ENCODE measurements at regions not wholly inside any gene's neighbourhood (a gene's known extent, or its start where the extent isn't known, plus 50 kb on each side); places are given as distances from the start of the nearest gene placed in this dataset.

DNA sequence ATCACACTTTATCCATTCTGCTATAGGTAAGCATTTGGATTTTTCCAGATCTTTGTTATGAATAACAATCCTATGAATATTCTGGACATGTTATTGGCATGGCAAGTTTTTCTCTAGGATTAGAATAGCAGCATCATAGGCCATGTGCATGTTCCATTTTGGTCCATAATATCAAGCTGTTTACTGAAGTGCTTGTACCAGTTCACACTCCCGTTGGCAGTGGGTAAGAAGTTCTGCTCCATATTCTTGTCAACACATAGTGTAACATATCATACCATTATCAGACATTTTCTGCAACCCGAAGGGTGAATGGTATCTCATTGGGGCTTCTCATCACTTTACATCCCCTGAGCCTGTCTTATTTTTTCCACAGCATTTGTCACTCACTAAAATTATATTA is 661.9 kb upstream of the SALL1 start:
- TF ChIP-seq TAF1 (IDR thresholded peaks at IDR 0.05; ENCODE audit: low read depth) = no peak
- no peak for TF ChIP-seq REST (IDR thresholded peaks at IDR 0.05; ENCODE audit: low read depth)
- no peak for TF ChIP-seq EP300 (IDR thresholded peaks at IDR 0.05; ENCODE audit: borderline replicate concordance)
- TF ChIP-seq TCF12 (IDR thresholded peaks at IDR 0.05; ENCODE audit: low read depth) = no peak
- no peak for TF ChIP-seq NFIC (IDR thresholded peaks at IDR 0.05)
- no peak for TF ChIP-seq CREB1 (IDR thresholded peaks at IDR 0.05; ENCODE audit: low read depth)
- TF ChIP-seq RAD21 (IDR thresholded peaks at IDR 0.05; ENCODE audit: low read depth) = no peak
- TF ChIP-seq CEBPB (IDR thresholded peaks at IDR 0.05) = no peak
- TF ChIP-seq FOXM1 (IDR thresholded peaks at IDR 0.05; ENCODE audit: borderline replicate concordance, low read depth) = no peak
- TF ChIP-seq, protein P1, sequence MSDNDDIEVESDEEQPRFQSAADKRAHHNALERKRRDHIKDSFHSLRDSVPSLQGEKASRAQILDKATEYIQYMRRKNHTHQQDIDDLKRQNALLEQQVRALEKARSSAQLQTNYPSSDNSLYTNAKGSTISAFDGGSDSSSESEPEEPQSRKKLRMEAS (IDR thresholded peaks at IDR 0.05) = no peak
- TF ChIP-seq TEAD4 (IDR thresholded peaks at IDR 0.05) = no peak
- TF ChIP-seq, protein P2, sequence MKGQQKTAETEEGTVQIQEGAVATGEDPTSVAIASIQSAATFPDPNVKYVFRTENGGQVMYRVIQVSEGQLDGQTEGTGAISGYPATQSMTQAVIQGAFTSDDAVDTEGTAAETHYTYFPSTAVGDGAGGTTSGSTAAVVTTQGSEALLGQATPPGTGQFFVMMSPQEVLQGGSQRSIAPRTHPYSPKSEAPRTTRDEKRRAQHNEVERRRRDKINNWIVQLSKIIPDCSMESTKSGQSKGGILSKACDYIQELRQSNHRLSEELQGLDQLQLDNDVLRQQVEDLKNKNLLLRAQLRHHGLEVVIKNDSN (IDR thresholded peaks at IDR 0.05) = no peak
